WTC11 (cell line): ENCODE measurements at regions not wholly inside any gene's neighbourhood (a gene's known extent, or its start where the extent isn't known, plus 50 kb on each side); places are given as distances from the start of the nearest gene placed in this dataset.

ENCODE experiments used
- ATAC-seq: fragments of 200-7000 bp; cut with Tn5 transposase; 2 replicates; pipeline ENCODE4 v1.10.0; 2021; ENCODE audit warnings: mild to moderate bottlenecking, moderate library complexity
- CTCF ChIA-PET: fragments of 300-600 bp; sonication (Branson Sonifier 250); formaldehyde crosslinking; loops from one replicate; lab custom pipeline; 2021; ENCODE audit warnings: antibody characterized with exemption; lab: Charles Lee
- POLR2A ChIA-PET: fragments of 350-600 bp; sonication (Branson Sonifier 250); formaldehyde crosslinking; loops from one replicate; lab custom pipeline; 2021; ENCODE audit warnings: antibody characterized with exemption; lab: Charles Lee
- DNase-seq: peaks from one replicate; pipeline ENCODE4 v3.0.0; 2021; ENCODE audit warnings: low spot score
- H3K27ac Mint-ChIP-seq: 2 replicates; pipeline ENCODE4 v1.8.0; 2021; ENCODE audit warnings: mixed read lengths
- H3K27me3 Mint-ChIP-seq: 2 replicates; pipeline ENCODE4 v1.8.0; 2021; ENCODE audit warnings: low read depth, mild to moderate bottlenecking, moderate library complexity, mixed read lengths
- H3K36me3 Mint-ChIP-seq: 2 replicates; pipeline ENCODE4 v1.8.0; 2021; ENCODE audit warnings: mixed read lengths
- H3K4me1 Mint-ChIP-seq: 2 replicates; pipeline ENCODE4 v1.8.0; 2022; ENCODE audit warnings: mixed read lengths
- H3K4me3 Mint-ChIP-seq: 2 replicates; pipeline ENCODE4 v1.8.0; 2021; ENCODE audit warnings: mild to moderate bottlenecking, moderate library complexity, mixed read lengths
- H3K9me3 Mint-ChIP-seq: 2 replicates; pipeline ENCODE4 v1.8.0; 2021; ENCODE audit warnings: mixed read lengths
- AFF4 ChIP-seq: sonication (generic); formaldehyde crosslinking; IDR thresholded peaks from 2 replicates; pipeline ENCODE4 v1.8.1; 2023; ENCODE audit warnings: mild to moderate bottlenecking, missing genetic modification reagents, borderline replicate concordance
- ATF1 ChIP-seq: sonication (generic); formaldehyde crosslinking; IDR thresholded peaks from 2 replicates; pipeline ENCODE4 v1.8.1; 2023; ENCODE audit warnings: mild to moderate bottlenecking, moderate library complexity, missing genetic modification reagents
- CBFB ChIP-seq: sonication (generic); formaldehyde crosslinking; IDR thresholded peaks from 2 replicates; pipeline ENCODE4 v1.8.1; 2022; ENCODE audit warnings: mild to moderate bottlenecking, low read depth, missing genetic modification reagents
- E2F5 ChIP-seq: sonication (generic); formaldehyde crosslinking; IDR thresholded peaks from 2 replicates; pipeline ENCODE4 v1.8.1; 2022; ENCODE audit warnings: mild to moderate bottlenecking, moderate library complexity, missing genetic modification reagents
- EMX1 ChIP-seq: fragments of 250-450 bp; sonication (Bioruptor Pico); IDR thresholded peaks from 2 replicates; pipeline ENCODE4 v1.8.0; 2021; ENCODE audit warnings: mild to moderate bottlenecking
- ERG ChIP-seq: fragments of 250-450 bp; sonication (Bioruptor Pico); IDR thresholded peaks from 2 replicates; pipeline ENCODE4 v1.8.0; 2021; ENCODE audit warnings: mild to moderate bottlenecking
- FOXJ3 ChIP-seq: sonication (generic); formaldehyde crosslinking; IDR thresholded peaks from 2 replicates; pipeline ENCODE4 v1.9.0; 2021; ENCODE audit warnings: missing genetic modification reagents, mild to moderate bottlenecking, borderline replicate concordance
- FOXK1 ChIP-seq: sonication (generic); formaldehyde crosslinking; IDR thresholded peaks from 2 replicates; pipeline ENCODE4 v1.8.0; 2022; ENCODE audit warnings: mild to moderate bottlenecking, moderate library complexity, missing genetic modification reagents
- GRHL2 ChIP-seq: fragments of 250-450 bp; sonication (Bioruptor Pico); IDR thresholded peaks from 2 replicates; pipeline ENCODE4 v1.8.0; 2022; ENCODE audit warnings: mild to moderate bottlenecking, moderate library complexity; ENCODE audit not compliant: insufficient replicate concordance, severe bottlenecking
- JAZF1 ChIP-seq: fragments of 250-450 bp; sonication (Bioruptor Pico); IDR thresholded peaks from 2 replicates; pipeline ENCODE4 v1.9.0; 2021; ENCODE audit warnings: moderate library complexity, mild to moderate bottlenecking, inconsistent platforms
- NR1H2 ChIP-seq: sonication (generic); formaldehyde crosslinking; IDR thresholded peaks from 2 replicates; pipeline ENCODE4 v1.9.0; 2021; ENCODE audit warnings: mild to moderate bottlenecking, moderate library complexity, missing genetic modification reagents
- TCF7 ChIP-seq: sonication (generic); formaldehyde crosslinking; IDR thresholded peaks from 2 replicates; pipeline ENCODE4 v1.8.0; 2022; ENCODE audit warnings: mild to moderate bottlenecking, low read depth, missing genetic modification reagents, moderate library complexity
- TP53 ChIP-seq: sonication (generic); formaldehyde crosslinking; IDR thresholded peaks from 2 replicates; pipeline ENCODE4 v1.8.1; 2023; ENCODE audit warnings: mild to moderate bottlenecking, missing genetic modification reagents
- ZNF121 ChIP-seq: sonication (generic); formaldehyde crosslinking; IDR thresholded peaks from 2 replicates; pipeline ENCODE4 v1.8.0; 2023; ENCODE audit warnings: missing genetic modification reagents
- ZNF263 ChIP-seq: sonication (generic); formaldehyde crosslinking; IDR thresholded peaks from 2 replicates; pipeline ENCODE4 v1.8.1; 2022; ENCODE audit warnings: low read depth, mild to moderate bottlenecking, moderate library complexity, missing genetic modification reagents
- ZNF425 ChIP-seq: fragments of 250-450 bp; sonication (Bioruptor Pico); conservative IDR thresholded peaks from 2 replicates; pipeline ENCODE4 v1.9.0; 2021; ENCODE audit warnings: mild to moderate bottlenecking
- TF ChIP-seq, protein P1 (sequence below): sonication (generic); formaldehyde crosslinking; IDR thresholded peaks from 2 replicates; pipeline ENCODE4 v1.8.0; 2022; ENCODE audit warnings: mild to moderate bottlenecking, missing genetic modification reagents
- TF ChIP-seq, protein P2 (sequence below): sonication (generic); formaldehyde crosslinking; IDR thresholded peaks from 2 replicates; pipeline ENCODE4 v1.8.1; 2022; ENCODE audit warnings: mild to moderate bottlenecking, missing genetic modification reagents, moderate library complexity, borderline replicate concordance
- TF ChIP-seq, protein P3 (sequence below): sonication (generic); formaldehyde crosslinking; IDR thresholded peaks from 2 replicates; pipeline ENCODE4 v1.8.0; 2022; ENCODE audit warnings: mild to moderate bottlenecking, missing genetic modification reagents

- TF ChIP-seq, protein P1, sequence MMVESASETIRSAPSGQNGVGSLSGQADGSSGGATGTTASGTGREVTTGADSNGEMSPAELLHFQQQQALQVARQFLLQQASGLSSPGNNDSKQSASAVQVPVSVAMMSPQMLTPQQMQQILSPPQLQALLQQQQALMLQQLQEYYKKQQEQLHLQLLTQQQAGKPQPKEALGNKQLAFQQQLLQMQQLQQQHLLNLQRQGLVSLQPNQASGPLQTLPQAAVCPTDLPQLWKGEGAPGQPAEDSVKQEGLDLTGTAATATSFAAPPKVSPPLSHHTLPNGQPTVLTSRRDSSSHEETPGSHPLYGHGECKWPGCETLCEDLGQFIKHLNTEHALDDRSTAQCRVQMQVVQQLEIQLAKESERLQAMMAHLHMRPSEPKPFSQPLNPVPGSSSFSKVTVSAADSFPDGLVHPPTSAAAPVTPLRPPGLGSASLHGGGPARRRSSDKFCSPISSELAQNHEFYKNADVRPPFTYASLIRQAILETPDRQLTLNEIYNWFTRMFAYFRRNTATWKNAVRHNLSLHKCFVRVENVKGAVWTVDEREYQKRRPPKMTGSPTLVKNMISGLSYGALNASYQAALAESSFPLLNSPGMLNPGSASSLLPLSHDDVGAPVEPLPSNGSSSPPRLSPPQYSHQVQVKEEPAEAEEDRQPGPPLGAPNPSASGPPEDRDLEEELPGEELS (CRISPR knock-in tag) = no peak
These were observed 657.2 kb upstream of the DIAPH2 start (continued) for GRCh38 chrX:96027407-96027806.

GRCh38 chrX:96052078-96052477, 632.6 kb upstream of the DIAPH2 start:
- ATAC-seq (no peak), DNase-seq (no peak)
- TF ChIP-seq EMX1 (CRISPR knock-in tag) (no peak), FOXK1 (CRISPR knock-in tag) (no peak), CBFB (CRISPR knock-in tag) (no peak), TCF7 (CRISPR knock-in tag) (no peak), TP53 (no peak), GRHL2 (no peak), ZNF121 (no peak), JAZF1 (CRISPR knock-in tag) (no peak)
- TF ChIP-seq, protein P1 (CRISPR knock-in tag) = no peak
- Mint-ChIP-seq H3K4me1 (no peaks in the 10 kb centered on the region), H3K27me3 (no peaks in the 10 kb centered on the region), H3K9me3 (peaks cover 11% of the 10 kb centered on the region), H3K4me3 (no peak overlapping the region), H3K27ac (no peak overlapping the region), H3K36me3 (peaks cover 8% of the 10 kb centered on the region; the same call in 1 of the 2 replicates)
- CTCF ChIA-PET = no interaction called here
- POLR2A ChIA-PET = no interaction called here

GRCh38 chrX:96081891-96082290, 602.8 kb upstream of the DIAPH2 start:
- Mint-ChIP-seq H3K27ac (no peak overlapping the region), H3K4me1 (peaks cover 3% of the 10 kb centered on the region; the same call in 1 of the 2 replicates), H3K27me3 (no peaks in the 10 kb centered on the region; the same call in 1 of the 2 replicates), H3K36me3 (peaks cover 2% of the 10 kb centered on the region; the same call in 1 of the 2 replicates), H3K4me3 (no peak overlapping the region), H3K9me3 (peaks cover 10% of the 10 kb centered on the region)
- ATAC-seq (no peak), DNase-seq (no peak)
- CTCF ChIA-PET = interaction anchor here (0.6 kb wide), 1 partner anchor 364 kb away, joined by 4 read pairs; no protein-coding TSS in a partner anchor
- POLR2A ChIA-PET = no interaction called here
- no peak for TF ChIP-seq ZNF263 (CRISPR knock-in tag)
- no peak for TF ChIP-seq AFF4 (CRISPR knock-in tag)
- no peak for TF ChIP-seq NR1H2 (CRISPR knock-in tag)
- no peak for TF ChIP-seq ATF1 (CRISPR knock-in tag)
- TF ChIP-seq E2F5 (CRISPR knock-in tag) = no peak
- TF ChIP-seq, protein P2, sequence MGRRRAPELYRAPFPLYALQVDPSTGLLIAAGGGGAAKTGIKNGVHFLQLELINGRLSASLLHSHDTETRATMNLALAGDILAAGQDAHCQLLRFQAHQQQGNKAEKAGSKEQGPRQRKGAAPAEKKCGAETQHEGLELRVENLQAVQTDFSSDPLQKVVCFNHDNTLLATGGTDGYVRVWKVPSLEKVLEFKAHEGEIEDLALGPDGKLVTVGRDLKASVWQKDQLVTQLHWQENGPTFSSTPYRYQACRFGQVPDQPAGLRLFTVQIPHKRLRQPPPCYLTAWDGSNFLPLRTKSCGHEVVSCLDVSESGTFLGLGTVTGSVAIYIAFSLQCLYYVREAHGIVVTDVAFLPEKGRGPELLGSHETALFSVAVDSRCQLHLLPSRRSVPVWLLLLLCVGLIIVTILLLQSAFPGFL (CRISPR knock-in tag) = no peak
- TF ChIP-seq, protein P3, sequence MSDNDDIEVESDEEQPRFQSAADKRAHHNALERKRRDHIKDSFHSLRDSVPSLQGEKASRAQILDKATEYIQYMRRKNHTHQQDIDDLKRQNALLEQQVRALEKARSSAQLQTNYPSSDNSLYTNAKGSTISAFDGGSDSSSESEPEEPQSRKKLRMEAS (CRISPR knock-in tag) = no peak
- no peak for TF ChIP-seq ERG (CRISPR knock-in tag)
- TF ChIP-seq ZNF425 = no peak
- no peak for TF ChIP-seq FOXJ3
